SK-N-SH treated with all-trans-retinoic acid at 6 μM for 48 hours (cell line): ENCODE measurements at regions not wholly inside any gene's neighbourhood (a gene's known extent, or its start where the extent isn't known, plus 50 kb on each side); places are given as distances from the start of the nearest gene placed in this dataset.

Source experiments
- SNAI2 ChIP-seq: fragments of 250-450 bp; sonication (Bioruptor Pico); IDR thresholded peaks from 2 replicates; pipeline ENCODE4 v1.5.0; 2020; ENCODE audit warnings: mild to moderate bottlenecking, moderate library complexity
- ZNF565 ChIP-seq: fragments of 450-650 bp; formaldehyde crosslinking; conservative IDR thresholded peaks from 2 replicates; pipeline ENCODE4 v1.5.0; 2020; ENCODE audit warnings: low read depth, mild to moderate bottlenecking, moderate library complexity

- no peak for TF ChIP-seq SNAI2 (CRISPR knock-in tag)
- TF ChIP-seq ZNF565 (CRISPR knock-in tag), result no peak
These were observed 671.8 kb upstream of the SEMA6A start for GRCh38 chr5:117246424-117246823.
